ENCODE measurements at regions not wholly inside any gene's neighbourhood (a gene's known extent, or its start where the extent isn't known, plus 50 kb on each side); places are given as distances from the start of the nearest gene placed in this dataset.

- Histone ChIP-seq H3K27me3 (replicated peaks in 1 of 4; ENCODE audit: control extremely low read depth in 1 of 4, control insufficient read depth in 3 of 4, insufficient read depth in 4 of 4, low read length in 3 of 4) (peaks cover 0 to 25% (median 15%) of the 10 kb centered on the region in 4 experiments), H3K4me3 (ENCODE audit: control extremely low read depth in 1 of 5, extremely low read depth in 1 of 5, insufficient read depth in 1 of 5, low read depth in 2 of 5, low read length in 4 of 5) (no peak overlapping the region), H2AFZ (ENCODE audit: insufficient read depth, low read depth, low read length, poor library complexity, severe bottlenecking) (no peak overlapping the region), H3K36me3 (replicated peaks in 1 of 2; ENCODE audit: control extremely low read depth in 1 of 2, control insufficient read depth in 1 of 2, extremely low read depth in 1 of 2, insufficient read depth in 2 of 2, low read length in 1 of 2) (no peaks in the 10 kb centered on the region), H3K4me2 (replicated peaks; ENCODE audit: low read depth, low read length, poor library complexity, severe bottlenecking) (no peak overlapping the region), H3K27ac (ENCODE audit: low read length in 2 of 2) (no peak overlapping the region), H3K79me2 (ENCODE audit: control insufficient read depth, insufficient read depth, low read length) (no peaks in the 10 kb centered on the region), H3K9ac (ENCODE audit: low read length) (no peak overlapping the region), H3K4me1 (ENCODE audit: control insufficient read depth in 2 of 2, insufficient read depth in 2 of 2, low read length in 2 of 2) (peaks cover 2 to 5% of the 10 kb centered on the region in 2 donors), H3K9me3 (ENCODE audit: control extremely low read depth in 1 of 3, control insufficient read depth in 2 of 3, insufficient read depth in 1 of 3, low read length in 2 of 3) (peaks cover 0 to 3% (median 0%) of the 10 kb centered on the region in 3 donors), H4K20me1 (ENCODE audit: control insufficient read depth, insufficient read depth, low read length, poor library complexity, severe bottlenecking) (no peaks in the 10 kb centered on the region)
- Mint-ChIP-seq H3K4me1 (no peaks in the 10 kb centered on the region), H3K4me3 (no peak overlapping the region), H3K27me3 (peaks cover 43% of the 10 kb centered on the region), H3K9me3 (ENCODE audit: insufficient read depth) (no peaks in the 10 kb centered on the region), H3K27ac (no peak overlapping the region)
- WGBS (ENCODE audit: insufficient coverage) = 100% methylated on average over 1 of the region's 4 CpGs
- CTCF ChIA-PET = interaction anchor here (1.2 kb wide), 1 partner anchor 103 kb away, joined by 3 read pairs; no protein-coding TSS in a partner anchor
- DNase-seq (no peak), ATAC-seq (ENCODE audit: low read depth) (no peak)
- intact Hi-C loops (cut with micrococcal nuclease) = no loop called here
- TF ChIP-seq CTCF (IDR thresholded peaks at IDR 0.05) = no peak
- TF ChIP-seq EZH2 (IDR thresholded peaks at IDR 0.05; ENCODE audit: borderline replicate concordance, insufficient read depth, low read depth, low read length, poor library complexity, severe bottlenecking) = no peak
- POLR2A ChIA-PET = no interaction called here
Measured at GRCh38 chr20:19890445-19891051, 126.6 kb upstream of the NAA20 start.

- Histone ChIP-seq H3K27me3 (replicated peaks in 1 of 4; ENCODE audit: control extremely low read depth in 1 of 4, control insufficient read depth in 3 of 4, insufficient read depth in 4 of 4, low read length in 3 of 4) (peaks cover 0 to 25% (median 15%) of the 10 kb centered on the region in 4 experiments), H3K9ac (ENCODE audit: low read length) (no peak overlapping the region), H3K4me2 (replicated peaks; ENCODE audit: low read depth, low read length, poor library complexity, severe bottlenecking) (no peak overlapping the region), H3K36me3 (replicated peaks in 1 of 2; ENCODE audit: control extremely low read depth in 1 of 2, control insufficient read depth in 1 of 2, extremely low read depth in 1 of 2, insufficient read depth in 2 of 2, low read length in 1 of 2) (no peaks in the 10 kb centered on the region), H3K4me1 (ENCODE audit: control insufficient read depth in 2 of 2, insufficient read depth in 2 of 2, low read length in 2 of 2) (peaks cover 2 to 5% of the 10 kb centered on the region in 2 donors), H3K9me3 (ENCODE audit: control extremely low read depth in 1 of 3, control insufficient read depth in 2 of 3, insufficient read depth in 1 of 3, low read length in 2 of 3) (peaks cover 0 to 3% (median 0%) of the 10 kb centered on the region in 3 donors), H3K4me3 (ENCODE audit: control extremely low read depth in 1 of 5, extremely low read depth in 1 of 5, insufficient read depth in 1 of 5, low read depth in 2 of 5, low read length in 4 of 5) (no peak overlapping the region), H3K79me2 (ENCODE audit: control insufficient read depth, insufficient read depth, low read length) (no peaks in the 10 kb centered on the region), H4K20me1 (ENCODE audit: control insufficient read depth, insufficient read depth, low read length, poor library complexity, severe bottlenecking) (no peaks in the 10 kb centered on the region), H2AFZ (ENCODE audit: insufficient read depth, low read depth, low read length, poor library complexity, severe bottlenecking) (no peak overlapping the region), H3K27ac (ENCODE audit: low read length in 2 of 2) (no peak overlapping the region)
- peaks cover 41% of the 10 kb centered on the region for H3K27me3 Mint-ChIP-seq
- no peak overlapping the region for H3K4me3 Mint-ChIP-seq
- ChIA-PET CTCF (interaction anchor here (0.8 to 1.0 kb wide), 2 partner anchors 11 to 15 kb away, joined by 3 read pairs; no protein-coding TSS in a partner anchor), POLR2A (no interaction called here)
- no peaks in the 10 kb centered on the region for H3K4me1 Mint-ChIP-seq
- DNase-seq (no peak), ATAC-seq (ENCODE audit: low read depth) (no peak)
- intact Hi-C loops (cut with micrococcal nuclease) = no loop called here
- no peaks in the 10 kb centered on the region for H3K9me3 Mint-ChIP-seq (ENCODE audit: insufficient read depth)
- no peak for TF ChIP-seq EZH2 (IDR thresholded peaks at IDR 0.05; ENCODE audit: borderline replicate concordance, insufficient read depth, low read depth, low read length, poor library complexity, severe bottlenecking)
- no peak for TF ChIP-seq CTCF (IDR thresholded peaks at IDR 0.05)
- no peak overlapping the region for H3K27ac Mint-ChIP-seq
- WGBS (ENCODE audit: insufficient coverage) = 93% methylated on average over 3 of the region's 4 CpGs
Measured at GRCh38 chr20:19893356-19893755, 123.8 kb upstream of the NAA20 start.
